KMS-11 (cell line): ENCODE measurements at regions not wholly inside any gene's neighbourhood (a gene's known extent, or its start where the extent isn't known, plus 50 kb on each side); places are given as distances from the start of the nearest gene placed in this dataset.
"Not testable (repeated sequence)": the region's sequence is repeated elsewhere in the genome, so short reads cannot be mapped to it uniquely, and the experiment has no call there.

Experiments used
- H2AFZ ChIP-seq: fragments of 200-600 bp; sonication (generic); 2 replicates; pipeline ENCODE4 v1.6.1; 2016; ENCODE audit warnings: antibody characterized with exemption, mixed run types, low read depth
- H3K27ac ChIP-seq: fragments of 200-600 bp; sonication (generic); 2 replicates; pipeline ENCODE4 v1.6.1; 2016; ENCODE audit warnings: mild to moderate bottlenecking, mixed run types
- H3K27me3 ChIP-seq: fragments of 200-600 bp; sonication (generic); 2 replicates; pipeline ENCODE4 v1.6.1; 2017; ENCODE audit warnings: mild to moderate bottlenecking, low read depth, mixed run types, moderate library complexity; ENCODE audit not compliant: insufficient read depth
- H3K36me3 ChIP-seq: fragments of 200-600 bp; sonication (generic); 2 replicates; pipeline ENCODE4 v1.6.1; 2017; ENCODE audit warnings: mild to moderate bottlenecking, mixed run types; ENCODE audit not compliant: insufficient read depth
- H3K4me1 ChIP-seq: fragments of 200-600 bp; sonication (generic); 2 replicates; pipeline ENCODE4 v1.6.1; 2016; ENCODE audit warnings: mild to moderate bottlenecking, low read depth, mixed run types; ENCODE audit not compliant: poor library complexity, severe bottlenecking
- H3K4me2 ChIP-seq: fragments of 200-600 bp; sonication (generic); 2 replicates; pipeline ENCODE4 v1.7.0; 2016; ENCODE audit warnings: mild to moderate bottlenecking, mixed run types
- H3K4me3 ChIP-seq: fragments of 200-600 bp; sonication (generic); IDR thresholded peaks from 2 replicates; pipeline ENCODE4 v1.6.1; 2017; ENCODE audit warnings: low read depth, low read length, mixed read lengths; ENCODE audit not compliant: insufficient read depth
- H3K79me2 ChIP-seq: fragments of 200-600 bp; sonication (generic); 2 replicates; pipeline ENCODE4 v1.6.1; 2016; ENCODE audit warnings: low read depth, mixed run types; ENCODE audit not compliant: insufficient read depth
- H3K9ac ChIP-seq: fragments of 200-600 bp; sonication (generic); 2 replicates; pipeline ENCODE4 v1.6.1; 2016; ENCODE audit warnings: mild to moderate bottlenecking, mixed run types
- H4K20me1 ChIP-seq: fragments of 200-600 bp; sonication (generic); 2 replicates; pipeline ENCODE4 v1.6.1; 2016; ENCODE audit warnings: mild to moderate bottlenecking, mixed run types; ENCODE audit not compliant: insufficient read depth
- CTCF ChIP-seq: fragments of 200-600 bp; sonication (generic); conservative IDR thresholded peaks from 2 replicates; pipeline ENCODE4 v1.6.1; 2017; ENCODE audit warnings: low read depth, mild to moderate bottlenecking, antibody characterized with exemption, low read length, moderate library complexity, mixed read lengths

GRCh38 chr6:93675856-93676417, 256.6 kb upstream of the EPHA7 start:
- no peak overlapping the region for H3K4me3 ChIP-seq
- no peaks in the 10 kb centered on the region for H3K27me3 ChIP-seq
- H2AFZ ChIP-seq = no peak overlapping the region
- no peaks in the 10 kb centered on the region for H3K4me1 ChIP-seq
- no peaks in the 10 kb centered on the region for H4K20me1 ChIP-seq
- no peak overlapping the region for H3K9ac ChIP-seq
- H3K36me3 ChIP-seq = no peaks in the 10 kb centered on the region
- no peaks in the 10 kb centered on the region for H3K79me2 ChIP-seq
- H3K4me2 ChIP-seq = no peak overlapping the region
- H3K27ac ChIP-seq = no peak overlapping the region
- TF ChIP-seq CTCF = no peak

- H3K36me3 ChIP-seq = no peaks in the 10 kb centered on the region
- H3K9ac ChIP-seq = no peak overlapping the region
- H3K27me3 ChIP-seq = no peaks in the 10 kb centered on the region
- TF ChIP-seq CTCF = no peak
- H2AFZ ChIP-seq = no peak overlapping the region
- no peaks in the 10 kb centered on the region for H3K79me2 ChIP-seq
- no peak overlapping the region for H3K4me2 ChIP-seq
- no peak overlapping the region for H3K27ac ChIP-seq
- H3K4me1 ChIP-seq = no peaks in the 10 kb centered on the region
- no peaks in the 10 kb centered on the region for H4K20me1 ChIP-seq
- H3K4me3 ChIP-seq = no peak overlapping the region
Observed at GRCh38 chr6:93663111-93663510, 243.8 kb upstream of the EPHA7 start.

- no peaks in the 10 kb centered on the region for H3K4me1 ChIP-seq
- no peak overlapping the region for H3K9ac ChIP-seq
- no peak overlapping the region for H3K4me2 ChIP-seq
- no peak overlapping the region for H3K27ac ChIP-seq
- H3K79me2 ChIP-seq = no peaks in the 10 kb centered on the region
- no peaks in the 10 kb centered on the region for H3K27me3 ChIP-seq
- H2AFZ ChIP-seq = no peak overlapping the region
- H3K36me3 ChIP-seq = no peaks in the 10 kb centered on the region
- H4K20me1 ChIP-seq = no peaks in the 10 kb centered on the region
- no peak for TF ChIP-seq CTCF
- no peak overlapping the region for H3K4me3 ChIP-seq
Observed at GRCh38 chr6:93654548-93654947, 235.2 kb upstream of the EPHA7 start.

- Histone ChIP-seq H3K27me3 (no peaks in the 10 kb centered on the region), H3K36me3 (no peaks in the 10 kb centered on the region), H3K4me2 (no peak overlapping the region), H3K27ac (no peak overlapping the region), H3K9ac (no peak overlapping the region), H3K4me1 (no peaks in the 10 kb centered on the region), H4K20me1 (no peaks in the 10 kb centered on the region), H3K4me3 (no peak overlapping the region), H2AFZ (no peak overlapping the region), H3K79me2 (no peaks in the 10 kb centered on the region)
- TF ChIP-seq CTCF = no peak
Observed at GRCh38 chr6:93644611-93645010, 225.3 kb upstream of the EPHA7 start.

- H3K36me3 ChIP-seq = no peaks in the 10 kb centered on the region
- H3K4me2 ChIP-seq = no peak overlapping the region
- H4K20me1 ChIP-seq = no peaks in the 10 kb centered on the region
- H2AFZ ChIP-seq = no peak overlapping the region
- no peaks in the 10 kb centered on the region for H3K27me3 ChIP-seq
- no peak overlapping the region for H3K9ac ChIP-seq
- H3K4me1 ChIP-seq = no peaks in the 10 kb centered on the region
- no peak overlapping the region for H3K27ac ChIP-seq
- no peak for TF ChIP-seq CTCF
- H3K4me3 ChIP-seq = no peak overlapping the region
- no peaks in the 10 kb centered on the region for H3K79me2 ChIP-seq
Observed at GRCh38 chr6:93639126-93639525, 219.8 kb upstream of the EPHA7 start.

- H3K4me1 ChIP-seq, H3K36me3 ChIP-seq, H3K9ac ChIP-seq, H3K79me2 ChIP-seq, H3K4me3 ChIP-seq, H3K4me2 ChIP-seq, H2AFZ ChIP-seq, H3K27ac ChIP-seq, H4K20me1 ChIP-seq, H3K27me3 ChIP-seq: not testable (repeated sequence)
Observed at GRCh38 chr6:93636987-93637664, 217.8 kb upstream of the EPHA7 start.
